DMS 273 (cell line): ENCODE measurements at regions not wholly inside any gene's neighbourhood (a gene's known extent, or its start where the extent isn't known, plus 50 kb on each side); places are given as distances from the start of the nearest gene placed in this dataset.
"Not testable (repeated sequence)": the region's sequence is repeated elsewhere in the genome, so short reads cannot be mapped to it uniquely, and the experiment has no call there.

Experiments
- DNase-seq: peaks from one replicate; lab custom pipeline; 2025; ENCODE audit not compliant: unreplicated experiment; lab: John Stamatoyannopoulos, UW

- DNase-seq, result no peak
These were observed 93.0 kb upstream of the LYSMD4 start for GRCh38 chr15:99826157-99826780.

GRCh38 chr15:99823346-99823745 lies 90.1 kb upstream of the LYSMD4 start:
- DNase-seq, result no peak

GRCh38 chr15:99819981-99820718 lies 86.9 kb upstream of the LYSMD4 start:
- DNase-seq, result no peak

- no peak for DNase-seq
These were observed 85.6 kb upstream of the LYSMD4 start for GRCh38 chr15:99818872-99819271.

- DNase-seq, result not testable (repeated sequence)
These were observed 83.6 kb upstream of the LYSMD4 start for GRCh38 chr15:99816862-99817261.

DNA sequence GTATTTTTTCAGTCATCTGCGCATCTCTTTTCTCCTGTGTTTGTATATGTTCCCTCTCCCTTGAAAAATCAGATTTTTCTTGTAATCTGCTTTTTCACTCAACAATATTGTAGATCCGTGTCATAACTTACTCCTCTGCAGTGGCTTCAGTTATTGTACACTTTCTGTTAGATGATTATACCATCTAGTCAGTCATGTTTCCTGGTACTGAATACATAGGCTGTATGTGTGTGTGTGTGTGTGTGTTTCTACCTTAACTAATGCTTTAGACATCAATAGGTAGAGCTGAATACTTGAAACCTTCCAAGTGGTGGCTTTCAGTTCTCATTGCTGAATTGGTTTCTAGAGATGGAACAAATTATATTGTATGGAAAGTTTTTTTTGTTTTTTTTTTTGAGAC lies 77.4 kb upstream of the LYSMD4 start:
- DNase-seq, result not testable (repeated sequence)

- DNase-seq, result not testable (repeated sequence)
These were observed 66.6 kb upstream of the LYSMD4 start for GRCh38 chr15:99799854-99800250.

GRCh38 chr15:99799182-99799853 lies 66.1 kb upstream of the LYSMD4 start:
- not testable (repeated sequence) for DNase-seq

GRCh38 chr15:99796940-99797870 lies 64.0 kb upstream of the LYSMD4 start:
- not testable (repeated sequence) for DNase-seq

DNA sequence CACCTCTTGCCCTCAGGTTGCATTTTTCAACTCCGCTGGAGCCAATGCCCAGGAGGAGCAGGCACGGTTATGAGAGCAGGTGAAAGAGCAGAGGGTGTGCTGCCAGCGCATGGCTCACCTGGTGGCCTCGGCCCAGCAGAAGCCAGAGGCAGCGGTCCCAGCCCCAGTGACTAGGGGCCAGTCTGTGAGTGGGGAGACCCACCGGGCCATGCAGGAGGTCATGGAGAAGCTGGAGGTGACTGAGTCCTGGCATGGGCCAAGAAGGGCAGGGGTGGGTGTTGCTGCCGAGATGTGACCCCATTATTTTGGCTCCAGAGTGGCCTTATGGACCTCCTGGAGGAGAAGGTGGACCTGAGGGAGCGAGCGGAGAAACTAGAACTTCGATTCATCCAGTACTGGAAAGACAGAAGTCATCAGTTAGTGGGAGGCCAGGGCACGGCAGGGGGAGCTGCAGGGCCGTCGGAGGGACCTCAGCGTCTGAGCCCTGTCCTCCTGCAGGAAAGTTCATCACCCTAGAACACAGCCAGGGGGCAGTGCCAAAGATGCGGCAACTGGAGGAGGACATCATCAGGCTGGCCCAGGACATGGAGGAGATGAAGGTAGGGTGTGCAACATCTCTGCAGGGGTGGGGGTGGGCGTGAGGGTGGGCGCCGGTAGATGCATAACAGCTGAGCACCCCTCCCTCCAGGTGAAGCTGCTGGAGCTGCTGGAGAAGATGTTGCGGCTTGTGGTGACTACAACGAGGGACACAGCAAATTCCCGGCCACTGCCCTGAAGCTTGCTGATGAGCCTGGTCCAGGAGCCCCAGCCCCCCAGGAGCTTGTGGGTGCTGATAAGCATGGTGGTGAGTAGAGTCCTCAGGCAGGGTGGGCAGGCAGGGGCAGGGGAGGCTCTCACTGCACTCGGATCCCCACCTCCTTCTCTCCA lies 58.9 kb upstream of the LYSMD4 start:
- DNase-seq, result peak; percentile 25

DNA sequence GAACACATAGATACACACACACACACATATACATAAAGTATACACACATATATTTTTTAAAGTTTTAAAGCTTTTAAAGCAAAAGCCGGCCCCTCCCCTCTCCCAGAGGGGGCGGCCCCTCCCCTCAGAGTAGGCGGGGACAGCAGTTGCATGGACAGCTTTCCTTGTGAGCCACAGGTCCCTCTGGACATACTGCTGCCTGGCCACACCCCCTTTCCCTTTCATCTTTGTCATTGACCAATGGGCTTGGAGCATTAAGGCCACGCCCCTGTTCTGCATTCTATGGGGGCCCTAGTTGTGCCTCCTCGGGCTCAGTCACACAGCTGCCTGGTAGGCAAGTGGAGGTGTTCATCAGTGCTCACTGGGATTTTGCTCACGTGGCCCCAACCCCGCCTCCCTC lies 57.5 kb upstream of the LYSMD4 start:
- DNase-seq, result peak; percentile 2

DNA sequence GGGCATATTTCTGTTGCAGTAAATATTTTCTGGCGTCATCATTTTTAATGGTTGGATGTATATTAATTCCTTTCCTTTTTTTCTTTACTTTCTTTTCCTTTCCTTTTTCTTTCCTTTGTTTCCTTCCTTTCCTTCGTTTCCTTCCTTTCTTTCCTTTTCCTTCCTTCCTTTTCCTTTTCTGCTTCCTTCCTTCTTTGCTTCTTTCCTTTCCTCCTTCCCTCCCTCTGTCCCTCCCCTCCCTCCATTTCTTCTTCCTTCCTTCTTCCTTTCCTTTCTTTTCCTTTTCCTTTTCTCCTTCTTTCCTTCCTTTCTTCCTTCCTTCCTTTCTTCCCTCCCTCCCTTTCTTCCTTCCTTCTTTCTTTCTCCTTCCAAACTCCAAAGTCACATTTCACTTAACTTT lies 54.9 kb upstream of the LYSMD4 start:
- DNase-seq, result no peak

DNA sequence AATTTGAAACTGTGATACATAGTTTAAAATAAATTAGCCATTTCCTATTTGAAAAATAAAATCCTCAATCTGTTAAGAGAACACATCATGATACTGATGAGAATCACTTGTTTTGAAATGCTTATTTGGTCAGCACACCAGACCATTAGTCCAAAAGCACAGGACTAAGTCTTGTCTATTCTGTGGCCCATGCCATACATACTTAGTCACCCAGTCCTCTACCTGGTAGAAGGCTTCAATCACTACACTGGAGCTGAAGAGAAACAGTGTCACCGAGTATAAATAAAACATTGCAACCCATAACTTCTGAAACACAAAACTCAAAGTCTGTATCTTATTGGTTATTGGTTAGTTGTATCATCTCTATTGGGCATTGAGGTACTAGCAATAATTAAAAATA lies 51.6 kb upstream of the LYSMD4 start:
- DNase-seq, result not testable (repeated sequence)

DNA sequence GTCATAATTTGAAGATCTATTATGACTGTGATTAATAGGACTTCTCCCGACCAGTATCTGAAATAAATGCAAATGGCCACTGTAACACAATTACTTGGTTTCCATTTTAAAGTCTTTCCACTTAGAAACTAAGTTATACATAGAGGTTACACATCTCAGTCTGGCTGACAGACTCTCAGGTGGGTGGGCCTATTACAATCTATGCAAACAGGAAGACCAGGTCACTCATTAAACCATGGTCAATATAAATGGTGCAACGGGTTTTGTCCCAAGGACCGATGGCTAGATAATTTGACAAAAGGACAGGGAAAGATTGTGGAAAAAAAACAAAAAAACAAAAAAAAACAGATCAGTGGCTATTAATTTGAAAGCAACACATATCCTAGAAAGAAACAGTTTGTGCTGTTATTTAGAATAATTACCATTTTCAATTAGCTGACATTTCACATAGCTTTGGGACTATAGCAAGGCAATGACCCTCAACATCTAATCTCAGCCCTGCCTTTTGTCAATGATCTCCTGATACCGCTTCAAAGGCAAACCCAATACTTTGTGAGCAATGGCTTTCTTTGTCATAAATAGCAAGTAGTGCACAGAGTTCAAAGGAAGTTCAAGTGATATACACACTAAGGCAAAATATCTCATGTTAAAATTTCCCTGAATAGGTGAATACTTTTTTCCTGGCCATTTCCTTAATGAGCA lies 50.8 kb upstream of the LYSMD4 start:
- not testable (repeated sequence) for DNase-seq
